ENCODE measurements at regions not wholly inside any gene's neighbourhood (a gene's known extent, or its start where the extent isn't known, plus 50 kb on each side); places are given as distances from the start of the nearest gene placed in this dataset.
"Not testable (repeated sequence)": the region's sequence is repeated elsewhere in the genome, so short reads cannot be mapped to it uniquely, and the experiment has no call there.

GRCh38 chr9:105103776-105104175 is 140.7 kb upstream of the SLC44A1 start:
- DNase-seq (ENCODE audit: low spot score): no peak

DNA sequence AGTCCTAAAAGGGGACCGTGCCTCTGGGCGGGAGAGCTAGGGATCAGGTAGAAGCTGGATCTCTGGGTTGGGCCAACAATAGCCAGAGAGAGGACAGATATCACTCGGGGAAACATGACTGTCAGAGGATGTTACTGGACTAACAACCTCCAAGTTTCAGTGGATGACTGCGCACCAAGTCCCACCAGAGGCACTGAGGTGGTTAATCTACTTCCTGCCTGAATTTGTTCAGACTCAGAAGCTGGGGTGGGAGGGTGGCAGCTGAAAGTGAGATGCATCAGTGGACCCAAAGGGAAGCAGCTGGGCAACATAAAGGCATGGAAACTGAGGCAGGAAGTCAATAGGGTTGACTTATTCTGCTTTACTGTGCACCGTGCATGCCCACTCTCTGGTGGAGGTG is 130.1 kb upstream of the SLC44A1 start:
- DNase-seq (ENCODE audit: low spot score): no peak

DNA sequence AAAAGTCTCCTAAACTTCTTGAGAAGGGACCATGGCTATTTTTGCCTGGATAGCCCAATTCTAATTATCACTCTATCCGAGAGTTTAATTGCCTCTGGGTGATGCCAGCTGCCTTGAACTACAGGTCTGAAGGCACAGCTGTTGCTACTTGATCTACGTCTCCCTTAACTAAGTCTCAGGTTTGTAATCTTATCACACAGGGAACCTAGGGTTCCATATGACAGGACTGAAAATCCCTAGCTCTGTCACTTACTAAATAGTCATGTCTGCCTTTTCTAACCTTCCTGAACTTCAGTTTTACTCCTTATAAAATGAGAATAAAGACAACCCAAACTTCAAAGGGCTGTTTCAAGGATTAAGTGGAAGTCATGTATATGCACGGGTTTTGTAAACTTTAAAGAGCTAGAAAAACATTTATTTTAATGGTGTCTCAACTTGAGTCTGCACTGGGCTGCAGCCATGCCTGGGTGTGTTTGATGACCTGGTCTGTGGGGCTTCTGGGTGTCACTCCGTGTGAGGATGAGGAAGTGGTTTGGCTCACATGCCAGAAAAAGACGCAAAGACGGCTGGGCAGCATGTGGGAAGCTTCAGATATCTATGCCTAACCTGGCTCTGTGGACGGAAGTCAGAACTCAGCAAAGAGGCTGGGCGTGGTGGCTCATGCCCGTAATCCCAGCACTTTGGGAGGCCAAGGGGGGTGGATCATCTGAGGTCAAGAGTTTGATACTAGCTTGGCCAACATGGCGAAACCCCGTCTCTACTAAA is 129.3 kb upstream of the SLC44A1 start:
- DNase-seq (ENCODE audit: low spot score): no peak

DNA sequence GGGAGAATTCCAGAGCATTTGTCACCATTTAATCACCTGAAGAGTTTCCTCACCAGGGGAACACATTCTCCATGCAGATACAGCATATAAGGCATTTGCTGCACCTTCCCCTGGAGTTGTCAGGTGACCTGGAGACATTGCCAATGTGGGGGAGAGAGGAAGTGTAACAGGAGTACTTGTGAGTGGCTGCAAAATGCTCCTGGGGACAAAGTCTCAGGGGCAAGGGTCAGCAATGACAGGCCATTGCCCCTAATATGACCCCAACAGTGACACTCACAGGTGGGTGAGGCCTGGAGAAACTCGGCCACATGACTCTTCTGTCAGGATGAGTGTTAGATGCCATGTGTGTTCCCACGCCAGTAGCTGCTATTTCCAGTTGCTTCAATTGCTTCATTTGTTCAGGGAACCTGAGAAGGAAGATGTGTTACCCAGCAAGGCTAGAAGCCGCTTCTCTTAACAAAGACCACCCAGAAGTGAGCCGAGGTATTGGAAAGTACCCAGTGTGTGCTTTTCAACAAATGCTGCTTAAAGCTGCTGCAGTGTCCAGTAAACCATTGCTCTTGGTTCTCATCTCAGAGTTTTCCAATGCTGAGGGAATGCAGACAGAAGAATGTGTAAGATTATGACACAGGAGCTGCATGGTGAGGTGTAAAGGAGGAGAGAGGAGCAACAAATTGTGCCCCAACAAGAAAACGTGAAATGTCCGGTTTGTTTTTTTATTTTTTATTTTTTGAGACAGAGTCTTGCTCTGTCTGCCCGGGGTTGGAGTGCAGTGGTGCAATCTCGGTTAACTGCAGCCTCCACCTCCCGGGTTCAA is 128.2 kb upstream of the SLC44A1 start:
- DNase-seq (ENCODE audit: low spot score): no peak

- no peak for DNase-seq (ENCODE audit: low spot score)
Measured at GRCh38 chr9:105117234-105117633, 127.2 kb upstream of the SLC44A1 start.

GRCh38 chr9:105118636-105119035 is 125.8 kb upstream of the SLC44A1 start:
- DNase-seq (ENCODE audit: low spot score): no peak

DNA sequence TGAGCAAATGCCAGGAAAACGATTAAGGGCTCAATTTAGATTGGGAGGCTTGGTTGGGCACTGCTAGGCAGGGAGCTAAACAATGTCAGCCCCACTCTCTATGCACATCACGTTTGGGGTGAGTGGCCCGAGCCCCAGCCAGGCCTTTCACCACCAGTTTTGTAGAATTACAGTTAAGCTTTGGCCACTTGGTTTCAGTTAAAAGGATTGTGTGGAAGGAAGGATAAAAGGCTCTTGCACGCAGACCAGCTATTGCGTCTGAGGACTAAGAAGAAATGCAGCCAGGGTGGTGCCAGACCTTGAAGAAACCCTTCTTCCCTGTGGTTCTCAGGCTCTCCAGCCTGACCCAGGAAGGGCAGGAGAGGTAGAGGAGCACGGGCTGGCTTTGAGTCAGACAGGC is 125.3 kb upstream of the SLC44A1 start:
- DNase-seq (ENCODE audit: low spot score): no peak

- no peak for DNase-seq (ENCODE audit: low spot score)
Measured at GRCh38 chr9:105121861-105122430, 122.5 kb upstream of the SLC44A1 start.

DNA sequence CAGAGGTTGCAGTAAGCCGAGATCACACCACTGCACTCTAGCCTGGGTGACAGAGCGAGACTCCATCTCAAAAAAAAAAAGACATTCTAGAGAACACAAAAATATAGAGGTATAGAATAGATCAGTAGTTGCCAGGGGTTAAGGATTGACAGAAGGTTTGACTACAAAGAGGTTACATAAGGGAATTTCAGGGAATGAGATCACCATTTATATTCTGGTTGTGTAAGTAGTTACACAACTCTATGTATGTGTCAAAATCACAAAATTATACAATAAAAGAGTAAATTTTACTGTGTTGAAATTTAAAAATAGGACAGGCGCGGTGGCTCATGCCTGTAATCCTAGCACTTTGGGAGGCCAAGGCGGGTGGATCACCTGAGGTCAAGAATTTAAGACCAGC is 119.9 kb upstream of the SLC44A1 start:
- not testable (repeated sequence) for DNase-seq (ENCODE audit: low spot score)

DNA sequence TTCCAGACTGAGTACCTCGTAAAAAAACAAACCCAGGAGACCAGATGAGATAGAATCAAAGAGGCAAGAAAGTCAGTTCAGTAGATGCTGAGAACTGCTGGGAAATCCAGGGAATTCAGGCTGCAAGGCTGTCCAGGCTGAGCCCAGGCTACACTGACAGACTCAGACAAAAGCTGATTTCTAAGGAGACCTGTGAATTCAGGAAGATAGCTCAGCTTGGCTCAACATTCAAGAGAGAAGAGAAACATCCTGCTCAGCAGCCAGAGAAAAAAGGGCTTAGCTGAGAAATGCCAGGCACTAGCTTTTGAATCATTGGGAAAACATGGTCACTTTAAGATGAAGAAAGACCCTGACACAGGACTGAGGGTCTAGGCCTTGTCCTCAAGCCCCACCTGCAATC is 118.2 kb upstream of the SLC44A1 start:
- no peak for DNase-seq (ENCODE audit: low spot score)

- no peak for DNase-seq (ENCODE audit: low spot score)
Measured at GRCh38 chr9:105127863-105128220, 116.6 kb upstream of the SLC44A1 start.

- no peak for DNase-seq (ENCODE audit: low spot score)
Measured at GRCh38 chr9:105128908-105129600, 115.4 kb upstream of the SLC44A1 start.

DNA sequence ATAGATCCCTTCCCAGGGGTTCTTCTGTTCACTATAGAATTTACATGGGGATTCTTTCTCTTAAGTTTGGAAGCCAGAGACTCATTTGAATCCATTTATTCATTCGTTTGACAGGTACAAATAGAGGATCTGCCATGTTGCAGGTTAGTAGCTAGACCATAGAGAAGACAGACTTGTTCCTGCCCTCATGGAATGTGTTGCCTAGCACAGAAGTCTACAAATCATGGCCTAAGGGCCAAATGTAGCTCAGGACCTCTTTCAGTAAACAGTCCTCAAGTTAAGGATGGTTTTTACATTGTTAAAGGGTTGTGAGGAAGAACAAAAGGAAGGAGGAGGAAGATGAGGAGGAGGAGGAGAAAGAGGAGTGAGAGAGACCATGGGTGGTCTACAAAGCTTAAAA is 114.7 kb upstream of the SLC44A1 start:
- DNase-seq (ENCODE audit: low spot score): no peak

DNA sequence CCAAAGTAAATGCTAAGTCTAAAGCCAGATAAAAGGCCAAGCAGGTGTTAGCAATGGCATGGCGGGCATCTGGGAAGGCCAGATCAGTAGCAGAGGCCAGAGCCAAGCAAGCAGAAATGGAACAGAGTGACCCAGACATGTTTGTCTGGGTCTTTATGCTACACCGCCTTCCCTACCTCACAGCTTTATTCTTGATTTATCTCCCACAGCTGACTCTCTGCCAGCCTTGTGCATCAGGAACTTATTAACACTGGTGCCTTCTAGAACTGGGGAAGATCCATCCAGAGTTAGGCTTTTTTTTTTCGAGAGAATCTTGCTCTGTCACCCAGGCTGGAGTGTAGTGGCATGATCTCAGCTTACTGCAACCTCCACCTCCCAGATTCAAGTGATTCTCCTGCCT is 112.5 kb upstream of the SLC44A1 start:
- no peak for DNase-seq (ENCODE audit: low spot score)

DNA sequence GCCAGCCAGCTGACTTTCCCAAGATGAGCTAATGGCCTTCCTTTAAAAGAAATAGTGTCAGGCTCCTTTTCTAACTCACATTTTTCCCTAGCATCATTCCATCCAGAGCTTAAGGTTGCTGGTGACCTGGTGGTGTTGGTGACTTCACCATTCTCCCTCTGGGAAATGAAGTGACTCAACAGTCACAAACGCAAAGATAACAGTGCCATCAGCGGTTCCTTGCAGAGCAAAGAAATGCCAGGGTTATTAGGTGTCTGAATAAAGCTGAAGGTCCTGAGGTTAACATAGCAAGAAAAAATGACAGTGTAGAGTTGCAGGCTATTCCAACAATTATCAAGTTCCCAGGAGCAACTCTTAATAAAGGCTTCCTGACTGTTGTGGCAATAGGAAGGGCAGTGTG is 111.8 kb upstream of the SLC44A1 start:
- DNase-seq (ENCODE audit: low spot score): no peak

DNA sequence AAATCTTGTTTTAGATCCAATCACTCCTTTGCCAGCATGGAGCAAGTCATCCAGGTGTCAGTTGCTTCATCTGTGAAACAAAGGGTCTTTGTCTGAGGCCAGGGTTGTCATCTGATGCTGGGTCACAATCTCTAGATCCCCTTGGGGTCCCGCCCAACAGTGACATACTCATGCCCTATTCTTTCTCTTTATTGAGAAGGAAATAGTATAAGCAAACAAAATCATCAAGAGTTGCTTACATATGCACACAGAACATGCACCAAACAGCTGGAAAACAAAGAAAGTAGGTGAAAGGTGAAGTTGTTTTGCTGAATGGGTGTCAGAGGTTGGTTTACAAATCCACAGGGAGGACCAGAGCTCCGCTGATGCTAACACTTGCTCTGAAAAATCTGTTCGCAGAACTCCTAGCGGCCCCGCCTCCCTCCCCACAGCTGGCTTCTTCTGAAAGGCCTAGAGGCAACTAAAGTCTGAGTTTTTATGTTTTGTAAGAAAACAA is 106.1 kb upstream of the SLC44A1 start:
- no peak for DNase-seq (ENCODE audit: low spot score)

- no peak for DNase-seq (ENCODE audit: low spot score)
Measured at GRCh38 chr9:105141146-105141975, 103.1 kb upstream of the SLC44A1 start.

GRCh38 chr9:105141976-105142250 is 102.5 kb upstream of the SLC44A1 start:
- DNase-seq (ENCODE audit: low spot score): no peak

DNA sequence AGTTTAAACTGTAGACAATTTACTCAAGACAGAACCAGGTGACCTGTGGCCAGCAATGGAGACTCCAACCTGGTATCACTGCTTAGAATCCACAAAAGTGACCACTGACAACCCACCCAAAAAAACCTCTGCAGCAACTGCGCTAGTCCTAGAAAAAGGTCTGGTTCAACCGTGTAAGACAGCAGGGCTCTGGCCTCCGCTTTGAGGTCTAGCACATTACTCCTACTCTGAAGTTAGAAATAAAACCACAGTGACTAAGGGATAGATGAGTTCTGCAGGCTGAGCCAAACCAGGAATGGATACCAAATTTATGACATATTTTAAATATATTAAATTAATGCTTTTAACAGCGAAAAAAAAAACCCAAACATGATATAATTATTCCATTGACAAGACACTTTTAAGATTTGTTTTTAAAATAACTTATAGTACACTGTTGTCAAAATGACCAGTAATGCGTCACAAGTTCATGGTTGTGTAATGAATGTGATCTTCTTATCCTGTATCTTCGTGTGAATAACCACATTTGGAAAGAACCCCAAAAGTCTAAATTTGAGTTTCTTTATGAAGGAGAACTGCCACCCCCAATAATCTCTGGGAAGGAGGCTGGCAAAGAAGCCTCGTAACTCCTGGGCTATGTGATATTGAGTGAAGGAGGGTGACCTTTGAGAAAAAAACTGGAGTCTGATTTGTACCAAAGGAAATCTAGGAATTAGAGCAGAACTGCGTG is 101.9 kb upstream of the SLC44A1 start:
- DNase-seq (ENCODE audit: low spot score): no peak

GRCh38 chr9:105143136-105143430 is 101.4 kb upstream of the SLC44A1 start:
- no peak for DNase-seq (ENCODE audit: low spot score)

- DNase-seq (ENCODE audit: low spot score): no peak
Measured at GRCh38 chr9:105144076-105144475, 100.4 kb upstream of the SLC44A1 start.

Measured in mesenteric fat pad (tissue), 1 donor.